NCI-H69 (cell line): ENCODE measurements at regions not wholly inside any gene's neighbourhood (a gene's known extent, or its start where the extent isn't known, plus 50 kb on each side); places are given as distances from the start of the nearest gene placed in this dataset.
"Not testable (repeated sequence)": the region's sequence is repeated elsewhere in the genome, so short reads cannot be mapped to it uniquely, and the experiment has no call there.

ENCODE experiments used
- DNase-seq: peaks from one replicate; lab custom pipeline; 2025; lab: John Stamatoyannopoulos, UW

DNA sequence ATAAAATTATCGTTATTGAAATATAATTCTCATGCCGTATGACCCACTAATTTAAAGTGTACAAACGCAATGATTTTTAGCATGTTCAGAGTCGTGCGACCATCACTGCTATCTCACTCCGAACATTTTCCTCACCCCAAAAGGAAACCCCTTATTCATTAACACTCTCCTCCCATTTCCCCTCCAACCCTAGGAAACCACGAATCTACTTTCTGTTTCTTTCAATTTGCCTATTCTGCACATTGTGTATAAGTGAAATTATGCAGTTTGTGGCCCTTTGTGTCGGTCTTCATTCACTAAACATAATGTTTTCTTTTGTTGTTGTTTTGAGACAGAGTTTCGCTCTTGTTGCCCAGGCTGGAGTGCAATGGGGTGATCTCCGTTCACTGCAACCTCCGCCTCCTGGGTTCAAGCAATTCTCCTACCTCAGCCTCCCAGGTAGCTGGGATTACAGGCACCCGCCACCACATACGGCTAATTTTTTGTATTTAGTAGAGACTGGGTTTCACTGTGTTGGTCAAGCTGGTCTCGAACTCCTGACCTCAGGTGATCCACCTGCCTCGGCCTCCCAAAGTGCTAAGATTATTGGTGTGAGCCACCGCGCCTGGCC is 99.7 kb upstream of the ZNF217 start:
- no peak for DNase-seq

DNA sequence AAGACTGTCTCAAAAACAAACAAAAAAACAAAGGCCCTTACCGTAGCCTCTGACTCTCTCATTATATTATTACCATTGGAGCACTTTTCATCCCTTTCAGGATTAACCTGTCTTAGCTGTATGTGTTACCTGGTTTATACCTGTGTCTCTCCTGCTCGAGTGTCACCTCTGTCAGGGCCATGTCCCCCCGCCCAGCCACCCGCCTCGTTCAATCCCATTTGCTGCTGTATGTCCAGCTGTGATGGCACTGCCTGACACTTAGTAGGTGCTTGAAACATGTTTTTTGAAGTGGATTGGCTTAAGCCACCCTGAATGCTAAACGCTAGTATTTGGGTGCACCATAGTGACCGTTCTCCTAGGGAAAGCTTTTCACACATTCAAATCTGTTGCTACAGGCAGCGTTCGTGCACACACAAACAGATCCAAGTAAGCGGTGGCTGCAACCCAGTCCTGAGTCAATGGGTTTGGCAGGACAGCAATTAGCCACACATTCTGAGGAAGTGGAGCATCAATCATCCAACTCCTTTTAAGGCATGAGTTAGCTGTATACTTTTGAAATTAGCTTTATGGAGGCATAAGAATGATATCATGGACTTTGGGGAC is 98.9 kb upstream of the ZNF217 start:
- no peak for DNase-seq

DNA sequence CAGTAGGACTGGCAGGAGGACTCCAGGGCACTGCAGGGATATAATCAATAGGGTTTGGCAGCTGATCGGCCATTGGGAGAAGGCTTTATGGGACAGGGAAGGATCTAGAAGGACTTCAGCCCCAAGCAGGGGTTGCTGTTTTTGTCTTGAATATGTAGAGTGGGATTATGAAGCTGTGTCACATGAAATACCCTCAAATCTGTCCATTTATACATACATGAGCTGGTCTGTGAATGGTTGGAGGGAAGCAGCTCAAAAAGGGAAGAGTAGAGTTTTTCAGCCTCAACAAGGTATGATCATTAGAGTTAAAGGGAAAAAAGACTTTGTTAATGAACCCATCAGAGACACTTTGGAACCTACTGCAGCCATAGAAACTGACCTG is 98.2 kb upstream of the ZNF217 start:
- DNase-seq: no peak

DNA sequence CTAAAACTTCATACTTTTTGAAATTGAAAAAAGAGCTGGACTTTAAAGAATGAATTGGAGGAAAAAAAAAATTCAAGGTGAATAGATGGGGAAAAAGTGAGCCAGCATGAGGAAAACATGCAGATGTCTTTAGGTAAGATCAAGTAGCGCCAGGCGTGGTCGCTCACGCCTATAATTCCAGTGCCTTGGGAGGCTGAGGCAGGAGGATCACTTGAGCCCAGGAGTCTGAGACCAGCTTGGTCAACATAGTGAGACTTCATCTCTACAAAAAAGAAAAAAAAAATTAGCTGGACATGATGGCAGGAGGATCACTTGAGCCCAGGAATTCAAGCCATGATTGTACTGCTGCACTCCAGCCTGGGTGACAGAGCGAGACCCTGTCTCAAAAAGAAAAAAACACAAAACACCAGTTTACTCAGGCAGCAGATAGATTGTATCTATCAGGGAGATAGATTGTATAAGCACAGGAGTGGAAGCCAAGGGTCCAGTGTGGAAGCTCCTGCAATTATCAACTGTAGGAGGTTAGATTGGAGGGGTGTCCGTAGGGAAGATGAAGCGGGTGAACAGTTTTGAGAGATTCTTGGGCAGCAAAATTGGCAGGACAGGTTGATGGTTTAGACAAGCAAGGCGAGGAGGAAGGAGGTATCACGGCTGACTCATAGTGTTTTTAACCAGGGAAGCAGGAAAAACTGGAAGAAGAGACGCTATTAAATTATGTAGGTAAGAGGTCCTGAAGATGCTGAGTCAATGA is 97.6 kb upstream of the ZNF217 start:
- DNase-seq: no peak

DNA sequence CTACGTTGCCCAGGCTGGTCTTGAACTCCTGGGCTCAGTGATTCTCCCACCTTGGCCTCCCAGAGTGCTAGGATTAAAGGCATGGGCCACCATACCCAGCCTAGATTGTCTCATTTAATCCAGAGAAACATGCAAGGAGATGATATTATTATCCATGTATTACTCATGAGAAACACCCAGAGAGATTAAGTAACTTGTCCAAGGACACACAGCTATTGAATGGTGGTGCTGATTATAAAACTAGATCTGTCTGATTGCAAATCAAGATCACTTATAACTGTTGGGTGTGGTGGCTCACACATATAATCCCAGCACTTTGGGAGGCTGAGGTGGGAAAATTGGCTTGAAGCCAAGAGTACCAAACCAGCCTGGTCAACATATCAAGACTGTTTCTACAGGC is 94.4 kb upstream of the ZNF217 start:
- no peak for DNase-seq

DNA sequence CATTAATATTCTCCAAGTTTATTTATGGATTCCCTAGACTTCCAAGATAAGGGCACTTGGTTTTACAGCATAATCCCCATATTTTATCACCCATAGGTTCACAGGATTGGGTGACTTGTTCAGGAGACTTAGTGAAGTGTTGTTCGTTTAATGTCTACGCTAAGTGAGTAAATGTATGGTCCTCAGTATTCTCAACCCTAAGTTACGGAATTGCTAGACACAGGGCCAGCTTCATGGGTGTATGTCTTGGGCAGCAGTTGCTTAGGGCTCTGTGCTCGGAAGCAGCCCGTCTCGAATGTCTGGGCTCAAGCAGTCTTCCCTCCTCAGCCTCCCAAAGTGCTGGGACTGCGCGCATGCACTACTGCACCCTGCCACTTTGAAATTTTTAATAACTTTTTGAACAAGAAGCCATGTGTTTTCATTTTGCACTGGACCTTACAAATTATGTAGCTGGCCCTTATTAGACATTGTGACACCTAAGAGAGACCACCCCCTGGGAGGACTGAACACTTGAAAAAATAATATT is 91.5 kb upstream of the ZNF217 start:
- no peak for DNase-seq

DNA sequence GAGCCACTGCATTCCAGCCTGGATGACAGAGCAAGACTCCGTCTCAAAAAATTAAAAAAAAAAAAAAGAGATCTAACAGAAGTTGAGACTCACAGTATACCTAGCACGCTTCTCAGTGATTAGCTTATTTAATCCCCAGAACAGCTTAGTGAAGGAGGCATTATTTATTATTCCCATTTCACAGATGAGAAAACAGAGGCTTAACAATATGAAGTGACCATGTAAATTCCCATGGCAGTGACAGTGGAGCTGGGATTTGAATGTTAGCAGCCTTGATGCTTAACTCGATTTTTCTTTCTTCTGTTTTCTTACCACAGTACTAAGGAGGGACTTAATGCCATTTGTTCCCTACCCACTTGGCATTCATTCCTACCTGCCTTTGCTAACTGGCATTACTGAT is 89.9 kb upstream of the ZNF217 start:
- DNase-seq: no peak

DNA sequence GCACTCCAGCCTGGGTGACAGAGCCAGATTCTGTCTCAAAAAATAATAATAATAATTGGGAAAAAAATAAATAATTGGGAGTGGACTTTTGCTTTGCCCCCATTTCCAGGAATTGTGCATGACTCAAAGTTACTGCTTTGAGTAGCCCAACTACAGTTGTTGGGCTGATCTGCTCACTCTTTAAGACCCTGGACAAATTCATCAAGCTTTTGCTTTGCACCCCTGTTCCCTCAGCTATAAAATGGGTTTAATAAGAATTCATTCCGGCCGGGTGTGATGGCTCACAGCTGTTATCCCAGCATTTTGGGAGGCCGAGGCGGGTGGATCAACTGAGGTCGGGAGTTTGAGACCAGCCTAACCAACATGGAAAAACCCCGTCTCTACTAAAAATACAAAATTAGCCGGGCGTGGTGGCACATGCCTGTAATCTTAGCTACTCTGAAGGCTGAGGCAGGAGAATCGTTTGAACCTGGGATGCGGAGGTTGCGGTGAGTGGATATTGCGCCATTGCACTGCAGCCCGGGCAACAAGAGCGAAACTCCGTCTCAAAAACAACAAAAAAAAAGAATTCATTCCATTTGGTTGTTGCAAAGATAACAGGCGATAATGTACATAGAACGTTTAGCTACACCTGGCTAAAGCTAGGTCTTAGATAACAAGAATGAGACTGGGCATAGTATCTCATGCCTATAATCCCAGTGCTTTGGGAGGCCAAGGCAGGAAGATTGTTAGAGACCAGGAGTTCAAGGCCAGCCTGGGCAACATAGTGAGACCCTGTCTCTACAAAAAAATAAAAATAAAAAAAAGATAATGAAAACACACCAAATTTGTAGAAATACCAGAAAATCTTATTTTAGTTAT is 87.9 kb upstream of the ZNF217 start:
- DNase-seq: no peak

DNA sequence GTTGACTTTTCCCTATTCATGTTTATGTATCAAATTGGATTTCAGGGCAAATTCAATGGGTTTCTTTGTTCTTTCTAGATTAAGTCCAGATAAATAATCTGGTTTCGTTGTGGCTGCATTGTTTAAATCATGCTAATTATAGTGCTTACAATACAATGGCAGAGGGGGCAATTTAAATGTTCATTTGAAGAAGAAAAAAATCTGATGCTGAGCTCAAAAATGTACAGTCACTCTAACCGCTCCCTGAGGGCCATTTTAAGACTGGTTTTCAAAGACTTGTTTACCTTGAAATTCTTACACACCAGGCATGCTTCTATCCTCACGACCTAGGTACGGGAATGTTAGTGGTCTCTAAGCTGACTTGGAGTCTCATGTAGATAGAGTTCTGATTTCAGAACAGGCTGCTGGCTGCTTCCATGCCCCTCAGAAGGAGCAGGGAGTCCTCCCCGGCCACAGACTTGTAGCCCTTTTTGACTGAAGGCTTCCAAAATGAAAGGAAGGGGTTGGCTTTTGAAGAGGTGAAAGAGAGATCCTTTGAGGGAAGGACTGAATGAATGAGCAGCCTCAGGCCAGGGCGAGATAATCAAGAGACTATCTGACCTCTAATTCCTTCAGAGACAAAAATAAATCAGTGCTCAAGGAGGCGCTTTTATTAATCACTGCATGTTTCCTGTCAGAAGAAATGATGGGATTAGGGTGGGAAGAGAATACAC is 86.1 kb upstream of the ZNF217 start:
- no peak for DNase-seq

DNA sequence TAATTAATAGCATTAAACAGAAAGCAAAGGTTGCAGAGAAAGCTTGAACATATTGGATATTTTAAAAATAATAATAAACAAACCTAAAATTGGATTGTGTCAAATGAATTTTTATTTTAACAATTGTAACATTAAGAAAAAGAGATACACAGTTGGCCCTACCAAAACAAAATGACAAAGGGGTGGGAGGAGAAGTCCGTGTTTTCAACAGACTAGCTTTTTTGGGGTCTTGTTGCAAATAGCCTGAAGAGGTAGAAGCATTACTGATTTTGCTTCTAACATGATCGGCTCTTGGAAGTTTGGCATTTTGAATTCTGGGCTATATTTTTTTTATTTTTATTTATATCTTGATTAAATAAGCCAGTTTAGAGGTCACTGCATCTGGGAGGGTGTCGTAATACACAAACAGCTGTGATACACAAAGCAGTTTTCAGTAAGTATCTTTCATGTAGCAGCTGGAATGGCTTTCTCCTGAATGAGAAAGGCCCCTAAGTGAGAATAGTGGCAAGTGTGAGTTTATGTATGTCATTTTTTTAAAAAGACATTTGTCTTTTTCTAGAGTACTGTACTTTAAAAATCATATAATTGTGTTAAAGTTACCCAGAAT is 85.5 kb upstream of the ZNF217 start:
- DNase-seq: no peak

DNA sequence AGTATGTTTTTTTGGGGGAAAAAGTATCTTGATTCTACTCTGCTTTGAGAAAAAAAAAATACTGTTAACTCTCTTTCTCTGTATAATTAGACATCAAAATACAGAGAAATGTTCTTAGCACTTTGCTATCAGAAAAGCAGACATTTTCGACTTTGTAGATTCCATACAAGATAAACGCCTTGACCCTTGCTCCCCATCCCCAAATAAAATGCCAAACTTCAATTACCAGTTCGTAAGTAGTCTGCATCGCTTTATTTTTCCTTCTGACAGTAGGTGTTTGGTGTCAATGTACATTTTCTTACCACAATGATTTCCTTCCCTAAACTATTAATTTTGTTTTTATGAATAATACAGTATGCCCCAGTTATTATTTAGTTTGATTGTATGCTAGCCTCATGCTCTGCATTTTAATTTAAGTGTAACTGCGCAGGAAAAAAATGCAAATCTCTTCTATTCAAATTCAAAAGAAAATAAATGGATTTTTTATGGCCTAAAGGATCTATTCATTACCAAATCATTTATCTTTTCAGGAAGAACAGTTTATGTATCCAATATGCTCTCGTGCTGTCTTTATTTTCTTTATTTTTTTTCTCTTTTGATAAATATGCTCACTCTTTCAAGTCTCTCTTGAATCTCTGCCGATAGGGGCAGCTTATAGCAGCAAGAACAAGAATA is 84.8 kb upstream of the ZNF217 start:
- no peak for DNase-seq

DNA sequence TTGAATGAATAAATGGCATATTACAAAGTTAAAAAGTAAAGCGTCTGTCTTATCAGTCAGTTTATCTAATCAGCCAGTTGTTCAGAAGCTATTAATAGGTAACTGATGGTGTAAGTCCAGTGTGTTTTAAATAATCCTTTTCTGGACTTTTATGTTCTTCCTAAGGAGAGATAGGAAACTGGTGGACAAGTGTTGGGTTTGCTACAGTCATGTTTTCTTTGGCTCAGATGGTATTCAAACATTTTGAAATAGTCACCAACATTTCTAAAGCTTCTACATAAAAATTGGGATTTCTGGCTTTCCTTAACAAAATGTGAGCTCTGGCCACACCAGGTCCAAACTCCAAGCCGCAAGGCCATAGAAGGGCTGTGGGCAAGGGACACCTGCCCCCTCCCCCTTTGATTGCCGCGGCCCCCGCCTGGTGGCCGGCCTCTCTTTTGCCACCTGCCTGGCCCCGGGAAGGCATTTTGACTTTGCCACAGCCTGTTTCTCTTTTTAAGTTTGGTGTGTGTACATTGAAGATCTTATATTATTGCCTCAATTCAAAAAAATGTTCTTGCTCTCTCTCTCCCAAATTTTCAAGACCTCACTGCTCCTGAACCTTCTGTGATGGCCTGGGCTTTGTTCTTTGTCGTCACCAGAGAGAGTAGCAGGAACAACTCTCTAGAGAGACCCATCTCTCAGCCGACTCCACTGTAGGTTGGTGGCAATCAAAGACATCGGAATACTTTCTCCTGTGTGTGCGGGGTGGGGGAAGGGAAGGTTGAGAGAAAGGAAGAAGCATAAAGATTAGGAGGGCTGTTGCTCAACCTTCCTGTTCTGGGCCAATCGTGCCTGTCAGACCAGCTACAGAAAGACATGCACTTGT is 84.0 kb upstream of the ZNF217 start:
- DNase-seq: no peak

DNA sequence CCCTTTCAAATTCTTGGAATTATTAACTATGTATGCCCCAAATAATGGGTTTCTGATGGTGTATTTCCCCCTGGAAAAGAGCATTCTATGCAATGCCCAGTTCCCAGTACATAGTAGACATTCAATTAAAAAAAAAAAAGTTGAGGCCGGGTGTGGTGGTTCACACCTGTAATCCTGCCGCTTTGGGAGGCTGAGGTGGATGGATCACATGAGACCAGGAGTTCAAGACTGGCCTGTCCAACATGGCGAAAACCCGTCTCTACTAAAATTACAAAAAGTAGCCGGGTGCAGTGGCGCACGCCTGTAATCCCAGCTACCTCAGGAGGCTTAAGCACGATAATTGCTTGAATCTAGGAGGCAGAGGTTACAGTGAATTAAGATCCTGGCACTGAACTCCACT is 83.3 kb upstream of the ZNF217 start:
- DNase-seq: no peak

DNA sequence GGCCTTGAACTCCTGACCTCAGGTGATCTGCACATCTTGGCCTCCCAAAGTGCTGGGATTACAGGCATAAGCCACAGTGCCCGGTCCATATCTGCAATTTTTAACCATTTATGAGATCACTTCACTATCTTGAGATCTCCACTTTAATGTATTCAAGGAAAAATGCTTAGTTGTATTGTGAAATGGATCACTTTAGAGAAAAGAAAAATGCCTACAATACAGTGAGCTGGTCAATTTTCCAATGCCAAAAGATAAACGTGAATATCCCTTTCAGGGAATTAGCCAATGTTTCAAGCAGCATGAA is 82.8 kb upstream of the ZNF217 start:
- DNase-seq: no peak

DNA sequence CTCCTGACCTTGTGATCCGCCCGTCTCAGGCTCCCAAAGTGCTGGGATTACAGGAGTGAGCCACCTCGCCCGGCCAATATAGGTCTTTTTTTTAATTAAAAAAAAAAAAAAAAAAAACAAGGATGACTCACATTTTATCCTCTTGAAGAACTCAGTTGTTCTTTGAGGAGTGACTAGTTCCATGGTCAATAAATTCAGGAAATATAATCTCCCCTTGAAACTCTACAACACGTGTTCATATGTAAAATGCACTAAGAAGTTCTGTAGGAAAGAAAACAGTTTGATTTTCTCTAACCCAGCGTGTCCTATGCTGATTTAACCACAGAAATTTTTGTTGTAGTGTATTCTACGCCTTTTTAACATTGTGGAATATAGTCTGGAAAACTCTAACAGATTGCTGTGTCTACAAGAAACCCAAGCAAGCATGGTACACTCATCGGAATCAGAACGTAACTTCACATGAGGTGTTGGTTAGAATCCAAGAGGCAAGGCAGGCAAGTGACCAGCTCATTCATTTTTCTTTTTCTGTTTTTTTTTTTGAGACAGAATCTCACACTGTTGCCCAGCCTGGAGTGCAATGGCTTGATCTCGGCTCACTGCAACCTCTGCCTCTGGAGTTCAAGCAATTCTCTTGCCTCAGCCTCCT is 79.0 kb upstream of the ZNF217 start:
- no peak for DNase-seq

DNA sequence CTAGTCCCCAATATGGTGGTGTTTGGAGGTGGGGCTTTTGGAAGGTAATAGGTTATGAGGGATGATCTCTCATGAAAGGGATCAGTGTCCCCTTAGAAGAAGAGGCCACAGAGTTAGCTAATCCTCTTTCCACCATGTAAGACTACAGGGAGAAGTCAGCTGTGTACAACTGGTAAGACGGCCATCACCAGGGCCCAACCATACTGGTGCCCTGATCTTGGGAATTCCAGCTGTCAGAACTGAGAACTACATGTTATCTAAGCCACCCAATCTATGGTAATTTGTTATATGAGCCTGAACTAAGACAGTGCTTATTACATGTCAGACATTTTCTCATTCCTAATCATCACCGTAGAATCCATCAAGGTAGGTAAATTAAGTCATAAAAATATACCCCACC is 77.7 kb upstream of the ZNF217 start:
- DNase-seq: no peak

DNA sequence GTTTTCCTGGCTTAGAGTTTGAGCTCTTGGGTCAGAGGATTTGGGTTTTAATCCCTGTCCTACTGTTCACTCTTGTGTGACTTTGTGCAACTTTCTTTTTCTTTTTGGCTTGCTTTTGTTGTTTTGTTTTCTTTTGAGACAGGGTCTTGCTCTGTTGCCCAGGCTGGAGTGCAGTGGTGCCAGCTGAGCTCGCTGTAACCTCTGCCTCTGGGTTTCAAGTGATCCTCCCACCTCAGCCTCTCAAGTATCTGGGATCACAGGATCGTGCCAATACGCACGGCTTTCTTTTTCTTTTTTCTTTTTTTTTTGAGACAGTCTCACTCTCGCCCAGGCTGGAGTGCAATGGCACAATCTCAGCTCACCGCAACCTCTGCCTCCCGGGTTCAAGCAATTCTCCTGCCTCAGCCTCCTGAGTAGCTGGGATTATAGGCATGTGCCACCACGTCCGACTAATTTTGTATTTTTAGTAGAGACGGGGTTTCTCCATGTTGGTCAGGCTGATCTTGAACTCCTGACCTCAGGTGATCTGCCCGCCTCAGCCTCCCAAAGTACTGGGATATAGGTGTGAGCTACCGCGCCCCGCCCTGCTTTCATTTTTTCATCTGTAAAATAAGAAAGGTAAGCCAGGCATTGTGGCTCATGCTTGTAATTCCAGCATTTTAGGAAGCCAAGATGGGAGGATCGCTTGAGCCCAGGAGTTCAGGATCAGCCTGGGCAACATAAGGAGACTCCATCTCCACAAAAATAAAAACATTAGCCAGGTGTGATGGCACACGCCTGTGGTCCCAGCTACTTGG is 76.1 kb upstream of the ZNF217 start:
- DNase-seq: not testable (repeated sequence)

DNA sequence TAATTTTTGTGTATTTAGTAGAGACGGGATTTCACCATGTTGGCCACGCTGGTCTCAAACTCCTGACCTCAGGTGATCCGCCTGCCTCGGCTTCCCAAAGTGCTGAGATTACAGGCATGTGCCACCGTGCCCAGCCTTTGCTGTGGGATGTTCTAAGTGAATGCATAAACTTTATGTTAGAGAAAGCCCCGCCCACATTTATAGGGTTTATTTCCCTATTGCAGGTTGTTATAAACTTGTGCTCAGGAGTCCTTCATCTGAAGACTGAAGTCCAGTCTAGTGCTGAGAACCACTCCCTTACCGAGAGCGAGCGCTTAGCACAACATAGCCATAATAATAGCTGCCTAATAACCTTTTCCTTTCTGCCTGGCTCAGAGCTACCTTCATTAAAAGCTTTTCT is 75.4 kb upstream of the ZNF217 start:
- no peak for DNase-seq

DNA sequence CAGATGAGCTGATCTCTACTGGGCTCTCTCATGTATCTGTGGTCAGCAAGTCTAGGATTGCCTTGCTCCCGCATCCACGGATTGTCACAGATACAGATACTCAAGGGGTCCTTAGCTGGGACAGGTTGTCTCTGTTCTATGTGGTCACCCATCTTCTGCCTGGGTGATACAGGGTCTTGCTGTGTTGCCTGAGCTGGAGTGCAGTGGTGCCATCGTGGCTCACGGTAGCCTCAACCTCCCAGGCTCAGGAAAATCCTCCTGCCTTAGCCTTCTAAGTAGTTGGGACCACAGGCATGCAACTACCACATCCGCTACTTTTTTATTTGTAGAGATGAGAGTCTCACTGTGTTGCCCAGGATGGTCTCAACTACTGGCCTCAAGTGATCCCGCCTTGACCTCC is 72.5 kb upstream of the ZNF217 start:
- DNase-seq: no peak
